CD4-positive, alpha-beta T cell (primary cell): ENCODE measurements at regions not wholly inside any gene's neighbourhood (a gene's known extent, or its start where the extent isn't known, plus 50 kb on each side); places are given as distances from the start of the nearest gene placed in this dataset.

Experiments used
- ATAC-seq: fragments of 200-7000 bp; cut with Tn5 transposase; one replicate; pipeline ENCODE4 v1.10.0; 2022; ENCODE audit warnings: mild to moderate bottlenecking; ENCODE audit not compliant: poor library complexity
- CTCF ChIA-PET: fragments of 350-600 bp; sonication (Branson Sonifier 250); formaldehyde crosslinking; loops from one replicate; lab custom pipeline; 2021; ENCODE audit warnings: antibody characterized with exemption, inconsistent platforms; lab: Charles Lee
- POLR2A ChIA-PET: fragments of 350-600 bp; sonication (Branson Sonifier 250); formaldehyde crosslinking; loops from one replicate; lab custom pipeline; 2021; ENCODE audit warnings: antibody characterized with exemption, inconsistent platforms; lab: Charles Lee
- DNase-seq, 14 experiments: peaks; one replicate each; pipeline ENCODE4 v3.0.0-alpha.2; 2013 to 2020; ENCODE audit warnings: mixed read lengths in 2 of 14
- H3K27ac ChIP-seq, 2 donors: one replicate each; pipeline versions ENCODE4 v1.5.1 to v1.7.0; 2013; ENCODE audit warnings: low read length in 2 of 2, low read depth in 1 of 2, mild to moderate bottlenecking in 1 of 2
- H3K27me3 ChIP-seq, 2 experiments: 1 replicate in 1 of 2; 2 replicates in 1 of 2; pipeline versions ENCODE4 v1.6.1 to v1.7.0; 2013; ENCODE audit warnings: low read length in 2 of 2, control low read depth in 1 of 2, mild to moderate bottlenecking in 1 of 2, moderate library complexity in 1 of 2; ENCODE audit not compliant: insufficient read depth in 2 of 2, control insufficient read depth in 1 of 2
- H3K36me3 ChIP-seq: one replicate; pipeline ENCODE4 v1.6.1; 2013; ENCODE audit warnings: low read length, control low read depth; ENCODE audit not compliant: insufficient read depth
- H3K4me1 ChIP-seq: one replicate; pipeline ENCODE4 v1.6.1; 2013; ENCODE audit warnings: low read length, control low read depth; ENCODE audit not compliant: insufficient read depth
- H3K4me3 ChIP-seq: one replicate; pipeline ENCODE4 v1.5.1; 2013; ENCODE audit warnings: mild to moderate bottlenecking, low read length, moderate library complexity
- H3K9me3 ChIP-seq, 2 experiments: 1 replicate in 1 of 2; 2 replicates in 1 of 2; pipeline versions ENCODE4 v1.6.1 to v1.7.0; 2013; ENCODE audit warnings: low read length in 2 of 2, mild to moderate bottlenecking in 2 of 2, control low read depth in 1 of 2, moderate library complexity in 1 of 2; ENCODE audit not compliant: control insufficient read depth in 1 of 2, insufficient read depth in 1 of 2
- H3K27ac Mint-ChIP-seq: one replicate; pipeline ENCODE4 v1.8.0; 2020; ENCODE audit warnings: mixed read lengths
- H3K27me3 Mint-ChIP-seq: one replicate; pipeline ENCODE4 v1.8.0; 2021; ENCODE audit warnings: mixed read lengths
- H3K36me3 Mint-ChIP-seq: one replicate; pipeline ENCODE4 v1.8.0; 2021; ENCODE audit warnings: low read depth, mixed read lengths
- H3K4me1 Mint-ChIP-seq: one replicate; pipeline ENCODE4 v1.8.0; 2021; ENCODE audit warnings: low read depth, mixed read lengths
- H3K4me3 Mint-ChIP-seq: one replicate; pipeline ENCODE4 v1.8.0; 2020; ENCODE audit warnings: mild to moderate bottlenecking, mixed read lengths
- H3K9me3 Mint-ChIP-seq: one replicate; pipeline ENCODE4 v1.8.0; 2020; ENCODE audit warnings: mixed read lengths
- CTCF ChIP-seq: fragments of 200-600 bp; IDR thresholded peaks from one replicate; pipeline ENCODE4 v1.8.0; 2022; ENCODE audit warnings: antibody characterized with exemption, mild to moderate bottlenecking
- intact Hi-C, 2 experiments: fragments of 100-400 bp; cut with DNase I in 1 of 2; cut with micrococcal nuclease in 1 of 2; formaldehyde crosslinking; loops; one replicate each; pipeline versions ENCODE4 v1.15.1 to v1.9.0; 2023 to 2025; cut with DNase I, micrococcal nuclease

GRCh38 chr13:46478651-46479050 is 74.3 kb upstream of the LRCH1 start:
- Histone ChIP-seq H3K27ac (no peak overlapping the region), H3K4me3 (no peak overlapping the region), H3K4me1 (no peaks in the 10 kb centered on the region), H3K27me3 (peaks cover 0 to 4% of the 10 kb centered on the region in 2 experiments), H3K36me3 (no peaks in the 10 kb centered on the region), H3K9me3 (peaks cover 0 to 6% of the 10 kb centered on the region in 2 experiments)
- intact Hi-C loops, result no loop called here
- CTCF ChIA-PET, result no interaction called here
- no peaks in the 10 kb centered on the region for H3K36me3 Mint-ChIP-seq
- no peaks in the 10 kb centered on the region for H3K9me3 Mint-ChIP-seq
- TF ChIP-seq CTCF, result no peak
- DNase-seq (no peak), ATAC-seq (no peak)
- no peak overlapping the region for H3K27ac Mint-ChIP-seq
- POLR2A ChIA-PET, result no interaction called here
- H3K27me3 Mint-ChIP-seq, result no peaks in the 10 kb centered on the region
- H3K4me3 Mint-ChIP-seq, result no peak overlapping the region
- H3K4me1 Mint-ChIP-seq, result no peaks in the 10 kb centered on the region

GRCh38 chr13:46476174-46476573 is 76.8 kb upstream of the LRCH1 start:
- no peak for TF ChIP-seq CTCF
- no peaks in the 10 kb centered on the region for H3K36me3 Mint-ChIP-seq

GRCh38 chr13:46475541-46475991 is 77.4 kb upstream of the LRCH1 start:
- Histone ChIP-seq H3K36me3 (no peaks in the 10 kb centered on the region), H3K4me1 (no peaks in the 10 kb centered on the region), H3K27ac (no peak overlapping the region), H3K9me3 (no peaks in the 10 kb centered on the region), H3K27me3 (peaks cover 0 to 4% of the 10 kb centered on the region in 2 experiments), H3K4me3 (no peak overlapping the region)
- ATAC-seq (no peak), DNase-seq (no peak)
- Mint-ChIP-seq H3K4me1 (no peaks in the 10 kb centered on the region), H3K27ac (no peak overlapping the region), H3K36me3 (no peaks in the 10 kb centered on the region), H3K4me3 (no peak overlapping the region), H3K27me3 (no peaks in the 10 kb centered on the region), H3K9me3 (no peaks in the 10 kb centered on the region)
- CTCF ChIA-PET, result no interaction called here
- POLR2A ChIA-PET, result no interaction called here
- TF ChIP-seq CTCF, result no peak
- intact Hi-C loops, result no loop called here

More at GRCh38 chr13:46476174-46476573, 76.8 kb upstream of the LRCH1 start:
- Mint-ChIP-seq H3K4me3 (no peak overlapping the region), H3K27me3 (no peaks in the 10 kb centered on the region), H3K27ac (no peak overlapping the region), H3K9me3 (no peaks in the 10 kb centered on the region), H3K4me1 (no peaks in the 10 kb centered on the region)
- H3K36me3 ChIP-seq, result no peaks in the 10 kb centered on the region
- no peak for ATAC-seq
- H3K27me3 ChIP-seq, result peaks cover 0 to 4% of the 10 kb centered on the region in 2 experiments
- ChIA-PET POLR2A (no interaction called here), CTCF (no interaction called here)
- H3K4me3 ChIP-seq, result no peak overlapping the region
- DNase-seq, result no peak
- H3K27ac ChIP-seq, result no peak overlapping the region
- intact Hi-C loops, result no loop called here
- H3K4me1 ChIP-seq, result no peaks in the 10 kb centered on the region
- H3K9me3 ChIP-seq, result no peaks in the 10 kb centered on the region
